IPS-18a (cell line): ENCODE measurements at regions not wholly inside any gene's neighbourhood (a gene's known extent, or its start where the extent isn't known, plus 50 kb on each side); places are given as distances from the start of the nearest gene placed in this dataset.

Experiments
- H3K27ac ChIP-seq: one replicate; pipeline ENCODE4 v1.5.1; 2013; ENCODE audit warnings: low read length
- H3K27me3 ChIP-seq: one replicate; pipeline ENCODE4 v1.6.1; 2013; ENCODE audit warnings: mild to moderate bottlenecking, low read length; ENCODE audit not compliant: control insufficient read depth, insufficient read depth
- H3K36me3 ChIP-seq: one replicate; pipeline ENCODE4 v1.6.1; 2013; ENCODE audit warnings: low read depth, low read length; ENCODE audit not compliant: control insufficient read depth
- H3K4me1 ChIP-seq: one replicate; pipeline ENCODE4 v1.6.1; 2013; ENCODE audit warnings: low read depth, low read length; ENCODE audit not compliant: control insufficient read depth
- H3K4me3 ChIP-seq: one replicate; pipeline ENCODE4 v1.5.1; 2013; ENCODE audit warnings: low read length
- H3K9ac ChIP-seq: one replicate; pipeline ENCODE4 v1.6.1; 2013; ENCODE audit warnings: mild to moderate bottlenecking, low read length, moderate library complexity
- H3K9me3 ChIP-seq: one replicate; pipeline ENCODE4 v1.6.1; 2013; ENCODE audit warnings: low read depth, low read length; ENCODE audit not compliant: control insufficient read depth

DNA sequence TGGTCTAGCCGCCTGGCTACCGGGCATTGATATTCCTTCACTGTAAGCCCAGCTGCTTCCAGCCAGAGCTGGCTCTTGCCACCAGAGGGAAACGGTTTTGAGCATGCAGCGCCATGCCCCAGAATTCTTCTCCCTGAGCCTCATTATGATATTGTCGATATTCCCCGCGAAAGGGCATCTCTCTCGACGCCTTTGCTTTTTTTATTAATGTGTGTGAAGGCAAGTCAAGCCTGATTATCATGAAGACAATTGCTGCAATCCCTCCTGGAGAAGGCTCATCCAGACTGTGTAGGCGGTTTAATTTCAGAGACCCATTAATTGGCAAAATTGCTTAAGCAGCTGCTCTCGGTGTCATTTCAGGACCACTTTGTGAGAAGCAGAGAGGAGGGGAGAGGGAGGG, 321.2 kb upstream of the TLE3 start:
- no peaks in the 10 kb centered on the region for H3K9me3 ChIP-seq
- no peak overlapping the region for H3K27ac ChIP-seq
- no peak overlapping the region for H3K4me3 ChIP-seq
- no peaks in the 10 kb centered on the region for H3K27me3 ChIP-seq
- H3K9ac ChIP-seq: no peak overlapping the region
- no peaks in the 10 kb centered on the region for H3K4me1 ChIP-seq
- no peaks in the 10 kb centered on the region for H3K36me3 ChIP-seq

DNA sequence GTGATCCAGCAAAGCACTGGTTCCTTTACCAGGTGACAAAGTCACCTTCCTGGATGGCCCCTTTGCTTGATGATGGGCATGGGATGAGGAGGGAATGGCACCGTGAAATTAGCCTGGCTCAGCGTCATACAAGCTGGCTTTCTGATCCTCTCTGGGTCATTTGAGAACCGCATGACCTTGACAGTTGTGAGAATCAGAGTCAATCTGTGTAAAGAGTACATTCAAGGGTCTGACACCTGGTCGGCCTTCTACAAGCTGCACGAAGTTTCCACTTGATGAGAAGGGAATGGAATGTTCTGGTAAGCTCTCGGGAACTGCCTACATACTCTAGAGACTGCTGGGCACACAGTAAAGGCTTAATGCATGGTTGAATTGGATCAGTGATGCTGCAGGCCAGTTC, 319.8 kb upstream of the TLE3 start:
- H3K9me3 ChIP-seq: no peaks in the 10 kb centered on the region
- no peak overlapping the region for H3K4me3 ChIP-seq
- H3K36me3 ChIP-seq: no peaks in the 10 kb centered on the region
- H3K27me3 ChIP-seq: no peaks in the 10 kb centered on the region
- H3K4me1 ChIP-seq: no peaks in the 10 kb centered on the region
- no peak overlapping the region for H3K9ac ChIP-seq
- H3K27ac ChIP-seq: no peak overlapping the region

DNA sequence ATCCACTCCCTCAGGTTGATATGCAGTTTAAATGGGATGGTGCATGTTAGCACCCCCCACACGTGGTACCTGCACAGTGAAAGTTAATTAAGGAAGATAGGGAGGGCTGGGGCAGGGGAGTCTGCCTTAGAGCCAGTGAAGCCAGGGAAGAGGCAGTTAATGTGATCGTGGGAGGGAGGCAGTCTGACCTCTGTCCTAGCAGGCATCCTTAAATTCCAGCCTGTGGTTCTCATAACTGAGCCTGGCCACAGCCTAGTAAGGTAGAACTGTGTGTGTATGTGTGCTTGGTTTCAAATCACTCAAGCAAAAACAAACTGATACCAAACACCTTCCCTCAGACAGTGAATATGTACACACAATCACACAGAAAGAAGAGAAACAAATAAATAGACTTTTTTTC, 319.1 kb upstream of the TLE3 start:
- Histone ChIP-seq H3K27ac (no peak overlapping the region), H3K9me3 (no peaks in the 10 kb centered on the region), H3K27me3 (no peaks in the 10 kb centered on the region), H3K4me1 (no peaks in the 10 kb centered on the region), H3K9ac (no peak overlapping the region), H3K36me3 (no peaks in the 10 kb centered on the region), H3K4me3 (no peak overlapping the region)

DNA sequence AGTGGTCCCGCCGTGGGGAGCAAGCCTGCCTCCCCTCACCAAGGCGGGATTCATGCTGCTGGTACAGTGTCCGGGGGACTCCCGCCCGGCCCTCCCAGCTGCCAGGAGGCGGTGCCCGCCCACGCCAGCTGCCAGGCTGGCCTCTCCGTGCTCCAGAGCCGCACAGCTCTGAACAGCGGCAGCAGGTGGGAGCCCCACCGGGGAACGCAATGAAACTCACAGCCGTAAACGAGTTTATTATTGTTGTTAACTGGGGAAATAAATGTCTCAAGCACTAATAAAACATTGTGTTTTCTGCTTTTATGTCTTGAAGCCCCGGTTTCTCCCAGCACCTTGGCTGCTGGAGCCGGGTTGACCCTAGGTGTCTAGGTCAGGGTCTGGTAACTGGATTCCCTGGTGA, 317.7 kb upstream of the TLE3 start:
- Histone ChIP-seq H3K4me3 (no peak overlapping the region), H3K9ac (no peak overlapping the region), H3K27ac (no peak overlapping the region), H3K4me1 (no peaks in the 10 kb centered on the region), H3K36me3 (no peaks in the 10 kb centered on the region), H3K9me3 (no peaks in the 10 kb centered on the region), H3K27me3 (no peaks in the 10 kb centered on the region)

DNA sequence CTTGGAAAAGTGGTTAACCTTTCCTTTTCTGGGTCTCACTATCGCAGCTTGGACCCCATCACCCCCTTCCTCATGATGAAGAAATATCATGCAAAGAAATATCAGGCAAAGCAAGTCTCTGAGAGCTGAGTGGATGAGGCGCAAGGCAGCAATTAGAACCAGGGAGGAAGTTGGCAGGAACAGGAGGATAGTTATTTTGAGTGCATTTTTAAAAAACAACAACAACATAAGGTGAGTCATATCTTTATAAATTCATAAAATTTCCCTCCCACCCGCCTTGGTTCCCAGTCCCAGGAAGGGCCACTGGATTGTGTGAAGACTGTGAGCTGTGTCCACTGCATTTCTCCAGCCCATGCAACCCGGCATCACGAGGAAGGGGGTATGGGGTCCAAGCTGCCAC, 316.9 kb upstream of the TLE3 start:
- Histone ChIP-seq H3K4me1 (no peaks in the 10 kb centered on the region), H3K9ac (no peak overlapping the region), H3K27me3 (no peaks in the 10 kb centered on the region), H3K9me3 (no peaks in the 10 kb centered on the region), H3K4me3 (no peak overlapping the region), H3K36me3 (no peaks in the 10 kb centered on the region), H3K27ac (no peak overlapping the region)

DNA sequence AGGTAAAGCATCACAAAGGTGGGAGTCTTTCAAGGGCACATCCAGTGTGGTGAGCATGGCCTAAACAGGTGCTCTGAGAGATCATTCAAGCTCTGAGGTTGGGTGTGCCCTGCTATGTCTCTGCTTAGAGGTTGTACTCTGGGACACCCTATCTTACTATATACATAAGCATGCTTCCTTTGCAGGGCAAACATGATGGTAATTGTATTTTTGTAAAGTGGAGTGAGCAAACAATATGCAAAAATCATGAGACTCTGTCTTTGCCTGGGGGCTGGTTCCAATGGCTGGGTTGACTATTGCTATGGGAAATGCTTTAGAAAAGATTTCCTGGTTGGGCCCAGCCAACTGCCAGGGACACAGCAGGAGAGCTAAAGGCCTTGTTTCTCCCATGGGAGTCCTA, 315.1 kb upstream of the TLE3 start:
- H3K4me3 ChIP-seq: no peak overlapping the region
- no peak overlapping the region for H3K27ac ChIP-seq

DNA sequence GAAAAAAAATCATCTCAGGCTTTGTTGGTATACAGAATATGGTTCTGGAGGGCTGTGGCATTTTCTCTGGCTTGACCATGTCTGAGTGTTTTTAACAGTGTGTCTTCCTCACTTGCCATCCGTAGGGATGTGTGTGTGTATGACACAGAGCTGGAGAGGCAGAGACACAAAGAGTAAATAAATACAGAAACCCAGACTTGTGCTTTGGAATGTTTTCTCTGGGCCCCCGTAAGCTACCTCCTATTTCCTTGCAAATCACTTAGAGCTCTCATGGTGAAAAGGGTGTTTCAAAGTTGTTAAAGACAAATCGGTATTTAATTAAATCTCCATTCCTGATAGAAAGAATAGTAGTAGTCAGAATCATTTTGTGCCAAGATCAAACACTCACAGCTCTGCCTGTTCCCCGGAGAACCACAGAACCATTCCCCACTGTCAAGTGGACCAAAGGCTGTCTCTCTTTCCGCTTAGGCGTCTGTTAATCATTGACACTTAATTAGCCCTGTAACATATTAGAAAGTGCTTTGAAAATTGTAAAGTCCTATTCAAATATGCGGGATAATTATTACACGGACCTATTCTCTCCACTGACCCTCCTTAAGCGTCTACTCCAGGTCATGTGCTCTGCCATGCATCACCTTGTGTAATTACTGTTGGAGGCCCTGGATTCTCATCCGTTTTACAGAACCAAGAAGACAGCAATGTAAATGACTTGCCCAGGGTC, 313.6 kb upstream of the TLE3 start:
- H3K9ac ChIP-seq: no peak overlapping the region
- H3K9me3 ChIP-seq: no peaks in the 10 kb centered on the region
- no peaks in the 10 kb centered on the region for H3K36me3 ChIP-seq
- H3K4me3 ChIP-seq: no peak overlapping the region
- H3K27ac ChIP-seq: no peak overlapping the region
- H3K27me3 ChIP-seq: no peaks in the 10 kb centered on the region
- H3K4me1 ChIP-seq: peaks cover 10% of the 10 kb centered on the region

More for the DNA sequence above, 315.1 kb upstream of the TLE3 start:
- no peaks in the 10 kb centered on the region for H3K27me3 ChIP-seq
- no peak overlapping the region for H3K9ac ChIP-seq
- no peaks in the 10 kb centered on the region for H3K4me1 ChIP-seq
- H3K36me3 ChIP-seq: no peaks in the 10 kb centered on the region
- no peaks in the 10 kb centered on the region for H3K9me3 ChIP-seq

DNA sequence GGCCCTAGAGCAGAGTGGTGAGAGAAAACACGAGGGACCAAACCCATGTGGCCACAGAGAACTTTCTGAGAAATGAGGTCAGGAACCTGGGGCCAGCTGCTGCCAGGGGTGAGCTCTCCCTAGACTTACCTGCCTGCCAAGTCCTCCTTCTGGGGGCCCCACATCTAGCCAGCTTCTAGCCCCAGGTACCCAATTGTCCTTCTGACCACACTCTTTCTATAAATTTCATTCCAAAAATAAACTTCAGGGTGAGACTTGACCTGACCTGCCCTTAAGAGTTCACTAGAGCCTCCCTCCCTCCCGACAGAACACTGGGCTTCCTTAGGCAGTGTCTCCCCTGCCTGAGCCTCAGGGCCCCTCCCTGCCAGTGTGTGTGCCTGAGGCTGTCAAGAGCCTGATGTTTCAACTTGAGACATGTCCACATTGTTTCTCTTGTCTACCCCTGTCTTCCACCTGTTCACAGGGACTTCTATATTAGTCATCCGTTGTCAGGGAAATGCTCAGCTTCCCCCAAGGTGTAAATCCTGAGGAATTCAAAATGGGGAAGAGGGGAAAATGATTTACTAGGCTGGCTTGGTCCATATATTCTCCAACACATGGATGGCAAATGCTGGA, 312.8 kb upstream of the TLE3 start:
- Histone ChIP-seq H3K4me3 (no peak overlapping the region), H3K36me3 (no peaks in the 10 kb centered on the region), H3K27ac (no peak overlapping the region), H3K9me3 (no peaks in the 10 kb centered on the region), H3K27me3 (no peaks in the 10 kb centered on the region), H3K9ac (no peak overlapping the region), H3K4me1 (peaks cover 13% of the 10 kb centered on the region)

DNA sequence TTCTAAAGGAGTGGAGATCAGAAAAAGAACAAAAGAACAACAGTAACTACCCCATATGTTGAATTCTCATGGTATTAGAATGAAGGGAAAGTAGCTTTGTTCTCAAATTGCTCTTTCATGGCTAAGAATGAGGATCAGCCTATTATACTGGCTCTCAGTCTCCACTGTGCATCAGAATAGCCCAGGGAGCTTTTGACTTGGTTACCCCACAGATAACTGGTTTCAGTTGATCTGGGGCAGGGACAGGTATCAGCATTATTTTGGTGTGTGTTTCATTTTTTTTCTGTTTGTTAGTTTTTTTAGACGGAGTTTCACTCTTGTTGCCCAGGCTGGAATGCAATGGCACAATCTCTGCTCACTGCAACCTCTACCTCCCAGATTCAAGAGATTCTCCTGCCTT, 311.7 kb upstream of the TLE3 start:
- H3K4me3 ChIP-seq: no peak overlapping the region
- no peak overlapping the region for H3K9ac ChIP-seq
- no peaks in the 10 kb centered on the region for H3K36me3 ChIP-seq
- H3K27me3 ChIP-seq: no peaks in the 10 kb centered on the region
- H3K4me1 ChIP-seq: peaks cover 13% of the 10 kb centered on the region
- H3K27ac ChIP-seq: no peak overlapping the region
- H3K9me3 ChIP-seq: no peaks in the 10 kb centered on the region

DNA sequence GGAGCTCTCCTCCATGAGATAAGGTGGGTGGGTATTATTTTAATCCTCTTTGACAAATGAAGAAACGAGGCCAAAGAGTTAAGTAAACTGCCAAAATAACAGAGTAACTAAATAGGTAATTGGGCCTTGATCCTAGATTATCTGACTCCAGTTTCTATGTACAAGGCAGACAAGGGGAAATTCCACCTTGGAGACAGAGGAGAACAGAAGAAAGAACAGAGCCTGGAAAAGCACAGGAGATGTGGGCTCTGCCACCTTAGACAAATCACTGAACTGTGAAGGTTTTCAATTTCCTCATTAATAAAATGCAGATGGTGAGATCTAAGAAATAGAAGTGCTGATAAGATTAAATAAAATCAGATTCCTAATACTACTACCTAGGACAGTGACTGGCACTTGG, 310.2 kb upstream of the TLE3 start:
- no peak overlapping the region for H3K4me3 ChIP-seq

DNA sequence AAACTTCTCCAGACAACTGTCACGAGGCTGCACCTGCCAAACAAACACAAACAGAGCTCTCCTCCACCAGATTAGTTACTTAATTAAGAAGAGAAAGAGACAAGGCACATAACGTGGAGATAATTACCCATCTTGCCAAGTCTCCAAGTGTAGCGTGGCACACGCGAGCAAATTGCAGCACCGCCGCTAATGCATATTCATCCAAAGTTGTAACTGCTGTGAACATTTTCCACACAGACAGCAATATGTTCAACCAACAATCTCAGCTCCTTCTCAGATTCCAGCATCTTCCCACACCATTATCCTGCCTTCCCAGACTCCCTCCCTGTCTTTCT, 309.6 kb upstream of the TLE3 start:
- Histone ChIP-seq H3K4me1 (peaks cover 13% of the 10 kb centered on the region), H3K27ac (no peak overlapping the region), H3K4me3 (no peak overlapping the region), H3K9ac (no peak overlapping the region), H3K9me3 (no peaks in the 10 kb centered on the region), H3K36me3 (no peaks in the 10 kb centered on the region), H3K27me3 (no peaks in the 10 kb centered on the region)

More for the DNA sequence above, 310.2 kb upstream of the TLE3 start:
- Histone ChIP-seq H3K27me3 (no peaks in the 10 kb centered on the region), H3K36me3 (no peaks in the 10 kb centered on the region), H3K27ac (no peak overlapping the region), H3K4me1 (peaks cover 13% of the 10 kb centered on the region), H3K9me3 (no peaks in the 10 kb centered on the region), H3K9ac (no peak overlapping the region)

DNA sequence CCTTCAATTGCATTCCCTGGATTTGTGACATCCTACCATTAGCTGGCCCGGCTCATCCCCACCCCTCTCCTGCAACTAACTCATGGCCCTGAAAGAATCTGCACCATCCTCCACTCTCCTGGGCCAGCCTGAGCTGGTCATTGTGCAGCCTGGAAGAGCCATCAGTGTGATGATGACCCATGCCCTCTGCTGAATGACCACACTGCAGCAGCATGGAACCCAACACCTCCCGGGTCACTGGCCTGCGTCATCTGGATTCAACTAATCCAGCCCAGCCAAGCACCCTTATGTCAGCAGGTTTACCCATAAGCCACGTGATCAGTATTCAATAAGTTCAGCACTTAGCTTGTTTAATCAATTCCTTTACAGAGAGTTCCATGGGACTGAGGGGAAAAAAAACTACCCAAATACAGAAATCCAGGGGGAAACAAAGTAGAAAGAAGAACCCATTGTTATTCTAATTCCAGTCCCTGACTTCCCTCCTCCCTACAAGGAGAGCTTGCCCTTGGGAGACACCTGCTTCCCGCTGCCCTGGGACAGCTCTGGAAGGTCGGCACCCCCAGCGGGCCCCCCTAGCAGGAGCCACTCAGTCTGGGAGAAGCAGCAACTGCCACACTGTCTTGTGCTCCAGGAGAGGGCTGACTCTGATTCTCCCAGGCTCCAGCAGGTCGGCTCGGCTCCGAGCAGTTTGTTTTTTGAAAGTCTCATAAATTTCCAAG, 309.1 kb upstream of the TLE3 start:
- no peak overlapping the region for H3K9ac ChIP-seq
- no peaks in the 10 kb centered on the region for H3K9me3 ChIP-seq
- no peak overlapping the region for H3K4me3 ChIP-seq
- no peaks in the 10 kb centered on the region for H3K27me3 ChIP-seq
- H3K27ac ChIP-seq: no peak overlapping the region
- no peaks in the 10 kb centered on the region for H3K36me3 ChIP-seq
- peaks cover 13% of the 10 kb centered on the region for H3K4me1 ChIP-seq
